ENCODE measurements at regions not wholly inside any gene's neighbourhood (a gene's known extent, or its start where the extent isn't known, plus 50 kb on each side); places are given as distances from the start of the nearest gene placed in this dataset.

- TF ChIP-seq CTCF (IDR thresholded peaks at IDR 0.05): no peak
- no peak for TF ChIP-seq POLR2A (IDR thresholded peaks at IDR 0.05)
These were observed 1196.9 kb downstream of the VRK1 start for GRCh38 chr14:97994020-97994531.
